ENCODE measurements at regions not wholly inside any gene's neighbourhood (a gene's known extent, or its start where the extent isn't known, plus 50 kb on each side); places are given as distances from the start of the nearest gene placed in this dataset.
"Not testable (repeated sequence)": the region's sequence is repeated elsewhere in the genome, so short reads cannot be mapped to it uniquely, and the experiment has no call there.

DNA sequence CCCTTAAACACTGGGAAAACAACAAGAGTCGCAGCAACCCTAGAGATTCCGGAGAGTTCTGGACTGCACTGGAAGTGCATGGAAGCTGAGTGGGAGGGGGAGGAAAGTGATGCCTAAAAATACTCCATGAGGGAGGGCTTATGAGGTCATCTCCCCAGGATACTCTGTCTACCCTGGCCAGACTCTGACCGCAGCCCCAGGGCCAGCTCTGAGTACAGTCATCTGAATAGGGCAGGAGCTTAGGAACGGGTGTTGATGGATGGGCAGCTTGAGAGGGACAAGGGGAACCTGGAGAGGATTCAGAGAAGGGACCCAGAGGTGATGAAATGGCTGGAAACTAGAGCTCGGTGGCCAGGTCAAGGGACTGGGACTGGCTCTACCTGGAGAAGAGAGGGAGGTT, 79.3 kb upstream of the IGFBP5 start:
- no peak for DNase-seq

DNA sequence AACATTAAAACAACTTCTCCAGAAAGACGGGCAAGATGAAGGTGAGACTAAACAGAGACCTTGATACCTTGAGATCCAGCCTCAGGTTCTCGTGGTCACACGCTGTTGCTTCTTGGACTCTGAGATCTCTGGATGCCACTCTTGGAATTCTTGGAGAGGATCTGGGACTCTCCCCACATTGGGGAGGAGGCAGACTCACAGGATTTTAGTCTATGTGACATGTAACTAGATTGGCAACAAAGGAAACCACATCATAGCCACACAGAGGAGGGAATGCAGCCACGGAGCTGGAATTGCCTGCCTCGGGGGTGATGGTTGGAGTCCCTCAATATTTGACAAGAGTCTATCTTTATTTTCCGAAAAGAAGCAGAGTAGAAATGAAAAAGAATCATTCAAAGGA, 78.8 kb upstream of the IGFBP5 start:
- no peak for DNase-seq

DNA sequence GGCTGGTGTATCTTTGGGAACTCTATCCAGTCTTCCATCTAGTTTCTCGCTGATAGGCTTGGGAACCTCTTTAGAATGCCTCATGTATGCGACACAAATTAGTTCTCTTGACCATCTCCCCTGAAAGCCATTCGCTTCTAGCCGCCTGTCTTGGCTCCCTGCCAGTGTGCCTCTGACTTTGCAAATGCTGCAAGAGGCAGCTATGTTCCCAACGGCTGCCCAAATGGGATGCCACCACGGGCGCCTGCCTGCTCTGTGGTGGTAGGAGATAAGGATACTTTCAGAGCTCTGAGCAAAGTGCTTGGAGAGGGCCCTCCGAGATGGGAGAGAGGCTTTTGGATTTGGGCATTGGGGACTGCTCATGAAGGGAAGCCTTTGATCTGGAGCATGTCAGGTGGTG, 77.7 kb upstream of the IGFBP5 start:
- no peak for DNase-seq

DNA sequence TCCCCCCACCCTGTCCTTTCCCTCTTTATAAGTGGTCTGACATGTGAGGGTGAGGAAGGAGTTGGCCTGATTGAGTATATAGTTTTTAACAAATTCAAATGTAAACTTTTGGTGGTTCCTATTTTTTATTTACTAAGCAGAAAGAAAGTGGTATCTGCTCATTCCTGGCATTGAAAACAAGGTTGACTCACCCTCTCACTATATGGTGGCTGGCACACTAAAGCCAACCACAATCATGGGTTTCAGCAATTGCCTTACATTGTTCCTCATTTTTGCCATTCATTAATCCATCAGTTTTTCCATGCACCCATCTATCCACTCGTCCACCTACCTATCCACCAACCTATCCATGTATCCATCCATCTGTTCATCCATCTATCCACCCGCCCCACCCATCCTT, 75.4 kb upstream of the IGFBP5 start:
- no peak for DNase-seq

DNA sequence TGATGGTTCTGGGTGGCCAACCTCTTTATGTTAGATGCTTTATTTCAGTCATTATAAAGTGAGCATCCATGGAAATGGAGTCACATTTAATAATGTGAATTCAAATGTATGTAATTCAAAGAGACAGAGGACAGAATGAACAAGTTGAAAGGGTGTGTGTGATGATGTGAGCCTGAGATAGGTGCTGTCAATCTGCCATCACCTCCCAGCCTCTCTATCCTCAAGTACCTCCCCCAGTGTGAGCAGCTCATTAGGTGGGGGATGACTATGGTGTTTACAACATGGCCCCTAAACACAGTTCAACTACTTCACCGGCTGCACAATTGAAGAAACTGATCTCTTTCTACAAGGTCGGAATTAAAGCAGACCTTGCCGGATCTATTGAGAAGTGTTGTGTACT, 74.7 kb upstream of the IGFBP5 start:
- no peak for DNase-seq

DNA sequence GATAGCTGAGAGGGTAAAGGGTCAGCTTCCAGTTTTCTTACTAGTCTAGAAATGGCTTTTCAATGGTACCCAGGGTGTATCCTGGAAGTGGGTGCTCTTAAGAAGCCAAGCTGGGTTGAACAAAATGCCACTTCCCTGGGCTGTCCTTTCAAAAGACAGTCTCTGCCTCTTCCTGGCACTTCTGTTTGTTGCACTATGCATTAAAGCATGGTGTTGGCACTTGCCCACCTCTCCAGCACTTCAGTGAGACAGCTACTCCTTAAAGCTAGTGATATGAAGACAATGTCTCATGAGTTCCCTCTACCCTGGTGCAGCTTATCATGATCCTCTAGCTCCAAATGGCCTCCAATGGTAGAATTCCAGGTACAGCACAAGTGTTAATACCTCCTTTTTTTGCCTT, 74.3 kb upstream of the IGFBP5 start:
- DNase-seq, result no peak

DNA sequence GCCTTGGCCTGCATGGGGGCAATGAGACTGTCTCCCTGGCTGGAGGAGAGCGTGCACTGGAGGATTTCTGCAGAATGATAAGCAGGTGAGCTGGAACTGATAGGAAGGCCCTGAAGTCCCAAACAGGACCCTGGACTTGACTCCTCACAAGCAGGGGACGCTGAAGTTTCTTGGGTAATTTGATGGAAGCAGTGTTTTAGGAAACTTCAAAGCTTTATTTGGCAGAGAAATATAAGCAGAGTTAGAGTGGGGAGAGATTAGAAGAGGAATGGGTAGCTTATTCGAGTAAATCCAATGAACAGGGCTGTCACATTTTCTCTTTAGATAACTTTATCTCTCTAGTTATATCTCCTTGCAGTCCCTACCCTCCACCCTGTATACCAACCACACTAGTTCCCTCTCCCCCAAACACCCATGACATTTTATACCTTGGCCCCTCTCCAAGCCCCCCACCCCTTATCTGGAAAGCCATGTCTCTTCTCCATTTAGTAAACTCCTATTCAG, 73.6 kb upstream of the IGFBP5 start:
- DNase-seq, result no peak

DNA sequence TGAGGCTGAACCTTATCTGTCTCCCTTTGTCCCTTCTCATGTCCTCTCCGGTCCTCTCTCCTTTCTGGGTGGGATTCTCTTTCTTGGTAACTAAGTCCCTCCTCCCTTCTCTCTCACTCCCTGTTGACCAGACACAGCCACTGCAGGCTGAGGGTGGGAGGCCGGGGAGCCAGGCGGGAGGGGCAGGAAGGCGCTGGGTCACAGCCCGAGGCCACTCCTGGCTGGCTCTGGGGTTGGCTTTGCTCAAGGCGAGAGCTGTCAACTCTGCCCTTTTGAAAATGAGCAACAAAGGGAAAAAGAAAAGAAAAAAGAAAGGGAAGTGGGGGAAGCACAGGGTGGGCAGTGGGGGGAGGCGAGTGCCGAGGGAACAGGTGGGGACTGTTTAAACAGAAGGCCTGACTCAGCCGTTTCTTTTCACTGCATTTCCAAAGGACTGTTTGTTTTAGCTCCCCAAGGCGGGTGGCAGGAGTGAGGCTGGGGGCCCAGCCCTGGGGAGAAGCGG, 70.5 kb upstream of the IGFBP5 start:
- DNase-seq, result no peak

DNA sequence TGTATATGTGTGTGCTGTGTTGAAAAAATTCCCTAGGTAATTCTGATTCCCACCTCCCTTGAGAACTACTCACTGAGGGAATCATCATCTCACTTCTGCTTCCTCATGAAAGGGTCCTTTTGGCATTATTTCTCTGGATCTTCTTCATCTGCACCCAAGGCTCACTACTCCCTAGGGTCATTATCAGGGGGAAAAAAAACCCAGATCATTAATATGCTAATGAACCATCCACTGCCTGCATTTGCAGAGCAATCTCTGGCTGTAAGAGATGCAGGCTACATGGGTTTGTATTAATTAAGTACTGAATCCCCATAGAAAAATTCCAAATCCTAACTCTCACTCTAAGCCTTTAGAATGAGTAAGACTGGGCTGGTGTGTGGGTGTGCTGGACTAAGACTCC, 68.0 kb upstream of the IGFBP5 start:
- DNase-seq, result no peak

DNA sequence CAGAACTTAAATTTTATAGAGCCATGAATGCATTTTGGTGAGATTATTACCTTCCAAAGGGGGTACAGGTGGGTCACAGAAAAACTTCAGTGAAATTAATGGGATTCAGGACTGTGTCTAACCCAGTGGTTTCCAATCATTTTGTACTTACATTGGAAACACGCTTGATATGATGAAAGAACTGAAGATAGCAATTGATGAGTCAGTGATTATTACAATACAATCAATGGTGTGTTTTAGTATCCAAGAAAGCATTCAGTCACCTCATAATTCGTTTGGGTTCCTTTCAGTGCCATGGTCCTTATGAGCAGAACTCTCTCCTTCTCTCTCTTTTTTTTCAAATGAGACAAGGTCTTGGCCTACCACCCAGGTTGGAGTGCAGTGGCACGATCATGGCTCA, 66.5 kb upstream of the IGFBP5 start:
- DNase-seq, result no peak

DNA sequence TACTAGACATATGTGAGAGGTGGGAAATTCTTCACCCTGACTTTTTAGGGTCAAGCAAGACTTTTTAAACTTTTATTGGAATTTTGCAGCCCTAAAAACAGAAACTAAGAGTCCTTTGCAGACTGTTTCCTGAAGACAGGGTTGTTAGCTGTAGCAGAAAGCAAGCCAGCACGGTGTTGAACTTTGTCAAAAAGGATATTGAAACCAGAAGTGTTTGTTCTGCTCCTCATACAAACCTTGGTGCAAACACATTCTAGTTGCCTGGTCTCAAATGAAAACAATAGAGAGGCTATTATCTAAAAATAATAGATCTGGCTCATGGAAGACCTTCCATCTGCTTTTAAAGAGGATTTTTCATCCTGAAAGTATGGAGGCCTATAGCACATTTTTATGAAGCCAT, 65.8 kb upstream of the IGFBP5 start:
- DNase-seq, result no peak

DNA sequence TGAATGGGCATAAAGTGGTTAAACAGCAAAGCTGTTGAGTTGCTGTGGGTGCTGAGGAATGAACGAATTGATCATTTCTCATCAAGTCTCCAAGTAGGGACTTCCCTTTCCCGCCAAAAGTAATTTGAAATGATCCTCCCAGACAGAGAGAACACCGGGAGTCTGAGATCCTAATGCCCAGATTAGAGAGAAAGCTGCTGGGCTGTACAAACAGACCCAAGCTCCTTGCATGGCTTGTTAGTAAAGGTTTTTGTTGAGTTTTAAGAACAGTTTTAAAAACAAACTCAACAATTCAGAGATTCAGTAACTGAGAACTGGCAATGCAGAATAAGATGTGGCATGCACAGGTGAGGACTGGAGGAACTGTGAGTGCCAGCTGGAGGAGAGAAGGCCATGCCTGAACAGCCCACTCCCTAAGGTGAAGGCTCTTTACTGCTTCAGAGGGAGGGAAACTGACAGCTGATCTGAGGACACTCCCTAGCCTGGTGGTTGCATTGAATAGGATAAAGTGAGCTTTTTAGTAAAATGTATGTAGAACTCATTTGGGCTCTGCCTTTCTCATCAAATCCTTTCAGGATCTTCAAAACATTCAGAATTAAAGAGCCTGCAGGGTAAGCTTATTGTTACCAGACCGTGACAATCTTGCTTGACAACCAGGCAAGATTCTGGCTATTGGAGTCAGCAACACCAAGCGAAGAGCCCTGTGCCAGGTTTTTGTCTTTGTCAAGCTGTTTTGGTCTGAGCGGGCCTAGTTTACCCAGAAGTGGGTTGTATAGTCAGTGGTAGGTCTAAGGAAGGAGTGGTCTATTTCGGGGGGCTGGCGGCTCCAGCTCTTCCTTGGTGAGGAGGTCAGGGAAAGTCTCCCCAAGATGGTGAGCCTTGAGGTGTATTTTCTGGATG, 63.2 kb upstream of the IGFBP5 start:
- DNase-seq, result no peak

DNA sequence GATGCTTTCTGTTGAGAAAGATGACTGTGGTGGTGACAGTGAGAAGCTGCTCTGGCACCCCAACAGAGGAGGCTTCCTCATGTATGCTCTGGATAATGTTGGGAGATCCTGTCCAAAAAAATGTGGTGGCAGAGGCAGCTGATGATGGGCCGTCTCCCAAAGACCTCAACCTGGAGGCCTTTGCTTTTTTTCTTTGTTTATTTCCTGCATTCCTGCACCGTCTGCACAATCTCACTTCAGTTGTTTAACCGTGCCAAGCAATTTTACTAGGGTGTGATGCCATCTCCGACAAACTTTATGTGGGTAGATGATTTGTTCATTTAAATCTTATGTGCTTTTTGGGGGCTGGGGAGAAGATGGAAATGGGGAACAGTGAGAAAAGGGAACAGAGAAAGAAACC, 62.2 kb upstream of the IGFBP5 start:
- DNase-seq, result no peak

DNA sequence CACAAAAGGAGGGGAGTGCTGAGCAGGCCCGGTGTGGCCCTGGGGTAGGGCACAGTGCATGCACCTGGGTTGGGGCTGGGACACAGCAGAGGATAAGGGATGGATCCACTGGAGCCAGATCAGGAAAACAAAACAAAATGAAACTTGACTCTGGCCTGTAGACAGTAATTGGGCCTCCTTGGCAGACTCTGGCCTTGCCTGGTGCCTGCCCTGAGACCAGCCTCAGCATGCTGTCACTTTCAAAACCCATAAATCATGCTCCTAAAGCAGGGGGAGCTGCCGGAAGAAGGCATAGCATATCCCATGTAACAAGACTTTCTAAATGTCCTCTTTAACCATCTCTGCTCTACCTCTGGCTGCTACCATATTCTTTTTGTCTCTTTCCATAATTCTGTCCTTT, 61.1 kb upstream of the IGFBP5 start:
- no peak for DNase-seq

DNA sequence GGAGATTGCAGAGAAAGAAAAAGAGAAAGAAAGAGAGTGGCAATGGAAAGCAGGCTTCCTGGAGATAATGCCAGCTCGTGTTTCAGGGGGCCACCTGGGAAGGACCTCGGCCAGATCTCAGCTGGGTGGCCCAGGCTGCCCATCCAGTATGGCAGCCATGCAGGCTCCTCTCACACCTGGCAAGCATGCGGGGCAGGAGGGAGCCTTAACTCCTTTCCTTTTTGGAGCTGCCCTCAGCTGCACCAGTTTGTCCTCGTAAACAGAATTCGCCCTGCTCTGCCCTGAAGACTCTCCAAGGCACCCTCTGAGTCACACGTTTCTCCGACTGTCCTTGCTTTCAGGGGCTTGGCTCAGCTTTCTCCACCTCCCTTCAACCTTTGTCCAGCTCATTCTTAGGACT, 59.5 kb upstream of the IGFBP5 start:
- no peak for DNase-seq

DNA sequence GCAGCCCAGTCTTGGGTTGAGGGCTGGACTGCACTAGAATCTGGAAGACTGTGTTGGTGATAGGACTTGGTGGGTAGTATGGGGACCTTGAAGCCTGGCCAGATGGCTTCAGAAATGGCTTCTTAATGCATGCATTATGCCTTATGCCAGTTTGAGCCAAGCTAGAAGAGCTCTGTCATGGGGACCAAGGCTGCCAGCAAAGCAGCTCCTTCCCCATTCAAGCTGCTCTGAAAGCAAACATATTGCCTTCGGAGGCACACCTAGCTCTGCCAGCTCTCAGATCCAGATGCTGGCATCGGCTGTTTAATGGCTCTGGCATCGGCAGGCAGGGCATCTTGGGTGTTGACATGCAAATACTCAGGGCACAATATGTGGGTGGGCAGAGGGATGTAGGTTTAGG, 59.0 kb upstream of the IGFBP5 start:
- DNase-seq, result no peak

DNA sequence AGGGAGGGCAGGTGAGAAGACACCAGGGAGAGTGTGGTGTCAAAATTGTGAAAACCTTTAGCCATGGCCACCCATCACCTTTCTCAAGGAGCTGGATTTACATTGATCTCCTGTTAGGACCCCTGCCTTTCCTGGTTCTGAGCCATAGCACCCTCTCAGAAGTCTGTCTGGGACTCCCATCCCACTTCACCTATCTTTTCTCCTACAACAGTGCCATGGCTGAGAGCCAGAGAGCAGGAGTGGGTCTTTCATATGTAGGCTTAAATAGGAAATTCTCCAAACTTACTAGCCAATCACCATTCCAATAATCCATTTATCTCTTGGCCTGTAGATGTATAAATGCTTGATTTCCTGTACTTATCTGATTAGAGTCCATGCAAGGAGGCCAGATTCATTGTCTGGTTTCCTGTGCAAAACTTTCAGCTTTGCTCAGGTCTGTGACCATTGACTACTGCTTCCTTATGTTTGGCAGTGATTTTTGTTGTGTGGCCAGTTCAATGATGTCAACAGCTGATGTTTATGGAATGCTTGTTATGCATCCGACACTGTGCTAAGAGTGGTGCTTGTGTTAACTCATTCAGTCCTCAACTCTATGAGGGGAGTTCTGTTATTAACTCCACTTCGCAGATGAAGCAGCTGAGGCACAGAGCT, 57.6 kb upstream of the IGFBP5 start:
- DNase-seq, result no peak

DNA sequence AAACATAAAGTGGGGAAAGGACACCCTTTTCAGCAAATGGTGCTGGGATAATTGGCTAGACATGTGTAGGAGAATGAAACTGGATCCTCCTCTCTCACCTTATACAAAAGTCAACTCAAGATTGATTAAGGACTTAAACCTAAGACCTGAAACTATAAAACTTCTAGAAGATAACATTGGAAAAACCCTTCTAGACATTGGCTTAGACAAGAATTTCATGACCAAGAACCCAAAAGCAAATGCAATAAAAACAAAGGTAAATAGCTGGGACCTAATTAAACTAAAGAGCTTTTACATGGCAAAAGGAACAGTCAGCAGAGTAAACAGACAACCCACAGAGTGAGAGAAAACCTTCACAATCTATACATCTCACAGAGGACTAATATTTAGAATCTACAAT, 55.4 kb upstream of the IGFBP5 start:
- not testable (repeated sequence) for DNase-seq

DNA sequence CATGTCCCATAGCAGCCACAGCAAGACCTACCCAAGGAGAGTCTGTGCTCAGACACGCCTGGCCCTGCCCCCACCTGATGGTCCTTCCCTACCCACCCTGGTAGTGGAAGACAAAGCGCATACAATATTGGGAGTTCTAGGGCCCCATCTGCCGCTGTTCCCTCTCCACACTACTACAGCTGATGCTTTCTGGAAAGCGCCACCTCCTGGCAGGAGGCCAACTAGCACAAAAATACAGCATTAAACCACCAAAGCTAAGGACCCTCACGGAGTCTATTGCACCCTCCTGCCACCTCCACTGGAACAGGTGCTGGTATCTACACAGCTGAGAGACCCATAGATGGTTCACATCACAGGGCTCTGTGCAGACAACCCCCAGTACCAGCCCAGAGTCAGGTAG, 50.9 kb upstream of the IGFBP5 start:
- DNase-seq, result not testable (repeated sequence)

DNA sequence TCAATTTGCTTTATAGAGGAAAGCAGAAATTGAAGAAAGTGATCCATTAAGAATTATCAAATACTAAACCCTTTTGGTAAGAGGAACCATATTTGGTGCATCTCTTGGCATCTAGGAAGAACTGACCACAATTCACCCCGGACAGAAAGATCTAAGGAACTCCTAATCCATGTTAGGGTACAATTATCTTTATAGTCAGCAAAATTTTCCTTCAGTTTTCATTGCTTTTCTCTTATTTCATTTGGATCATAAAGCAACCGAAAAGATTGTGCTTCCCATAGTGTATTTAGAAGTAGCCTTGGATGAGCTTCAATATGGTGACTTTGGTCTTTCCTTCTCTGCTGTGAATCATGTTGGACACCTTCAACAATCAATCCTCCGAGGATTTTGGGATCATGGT, 50.1 kb upstream of the IGFBP5 start:
- no peak for DNase-seq

Data from Kasumi-1 (cell line).